HG02642 (cell line): ENCODE measurements at regions not wholly inside any gene's neighbourhood (a gene's known extent, or its start where the extent isn't known, plus 50 kb on each side); places are given as distances from the start of the nearest gene placed in this dataset.

Experiments
- ATAC-seq: cut with Tn5 transposase; IDR thresholded peaks from one replicate; pipeline ENCODE4 v1.9.1; 2021; ENCODE audit warnings: mild to moderate bottlenecking; ENCODE audit not compliant: unreplicated experiment, poor library complexity

DNA sequence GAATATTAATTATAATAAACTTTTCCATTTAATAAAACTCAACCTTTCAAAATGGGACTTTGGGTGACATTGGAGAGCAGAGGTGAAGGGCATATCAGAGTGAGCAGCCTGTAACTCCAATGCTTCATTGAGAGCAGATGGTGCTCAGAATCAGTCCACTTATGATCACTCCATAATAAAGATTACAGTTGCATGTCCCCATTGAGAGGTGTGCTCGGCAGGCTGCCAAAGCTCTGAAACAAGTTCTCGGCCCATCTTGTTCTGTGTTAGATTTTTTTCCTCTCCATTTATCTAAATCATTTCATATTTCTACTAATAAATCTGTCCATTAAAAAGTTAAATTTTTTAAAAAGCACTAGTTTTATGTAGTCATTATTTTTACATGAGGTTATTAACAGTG lies 1786.4 kb upstream of the WWC1 start:
- ATAC-seq = no peak

DNA sequence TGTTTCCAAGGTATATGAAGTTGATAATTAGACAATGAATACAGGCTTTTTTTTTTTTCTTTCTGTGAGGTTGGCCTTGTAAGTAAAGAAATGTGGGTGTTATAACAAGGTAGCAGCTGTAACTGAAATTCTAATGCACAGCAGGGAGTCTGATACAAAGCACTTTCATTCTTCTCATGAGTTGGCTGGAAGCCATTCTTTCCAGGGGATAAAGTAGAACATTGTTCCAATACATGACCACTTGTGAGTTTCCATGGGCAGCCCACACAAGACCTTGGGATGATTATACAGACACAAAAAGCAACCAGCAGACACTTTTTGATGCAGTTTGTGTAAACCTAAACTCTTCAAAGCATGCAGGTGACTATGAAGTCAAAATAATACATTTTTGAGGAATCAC lies 1785.9 kb upstream of the WWC1 start:
- no peak for ATAC-seq

DNA sequence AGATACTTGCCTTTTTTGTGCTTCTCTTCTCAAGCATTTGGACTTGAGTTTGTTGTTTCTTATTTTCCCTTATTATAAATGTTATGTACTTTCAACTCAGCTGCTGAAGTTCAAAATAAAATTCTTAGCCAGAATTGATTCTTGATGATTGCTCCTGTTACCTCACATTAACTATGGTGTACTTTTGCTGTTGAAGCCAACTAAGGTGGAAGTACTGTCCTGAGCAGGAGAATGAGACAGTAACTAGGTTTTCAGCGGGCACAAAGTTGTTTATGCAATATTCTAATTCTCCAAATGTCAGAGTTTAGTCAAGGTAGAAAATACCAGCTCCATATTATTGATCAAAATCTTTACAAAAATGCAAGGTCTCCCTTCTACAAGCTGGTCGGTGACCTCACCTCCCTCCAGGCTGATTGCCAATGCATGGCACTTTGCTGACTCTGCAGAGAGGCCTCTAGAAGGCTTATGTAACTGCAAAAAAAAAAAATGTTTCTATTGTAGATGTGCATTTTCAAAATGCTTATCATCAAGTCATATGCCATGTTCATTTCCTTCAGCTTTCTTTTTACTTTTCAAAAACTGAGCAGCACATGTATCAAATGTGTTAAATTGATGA lies 1783.5 kb upstream of the WWC1 start:
- ATAC-seq = no peak

DNA sequence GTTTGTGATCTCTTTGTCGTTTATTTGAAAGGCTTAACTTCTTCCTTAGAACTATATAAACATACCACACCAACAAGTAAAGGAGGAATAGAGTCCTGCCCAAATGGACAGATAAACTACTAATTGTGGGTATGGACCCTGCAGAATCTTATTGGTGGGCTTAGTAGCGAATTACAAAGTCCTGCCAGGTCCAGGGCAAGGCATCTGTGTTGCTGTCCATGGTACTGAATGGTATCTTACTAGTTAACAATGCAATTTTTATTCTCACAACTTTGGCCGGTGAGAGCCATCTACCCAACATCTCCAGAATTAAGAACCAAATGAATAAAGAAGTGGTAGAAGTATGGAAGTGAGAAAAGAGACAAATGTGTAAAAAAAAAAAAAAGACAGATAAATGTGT lies 1782.4 kb upstream of the WWC1 start:
- no peak for ATAC-seq

DNA sequence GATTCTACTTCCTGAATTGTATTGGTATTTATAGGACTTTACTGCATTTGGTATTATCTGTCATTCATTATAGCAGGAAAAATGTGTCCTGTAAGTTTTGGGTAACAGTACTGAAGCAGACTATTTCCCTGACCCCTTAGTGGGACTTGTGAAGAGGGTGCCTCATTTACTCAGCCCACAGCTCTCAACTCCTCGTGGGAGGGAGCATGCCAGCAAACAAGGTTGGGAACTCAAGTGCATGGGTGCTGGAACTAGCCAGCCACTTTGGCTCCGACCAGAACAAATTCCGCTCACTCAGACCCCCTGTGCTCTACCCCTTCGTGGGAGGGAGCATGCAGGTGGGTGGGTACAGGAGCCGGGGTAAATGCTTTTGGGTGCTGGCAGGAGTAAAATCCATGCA lies 1773.5 kb upstream of the WWC1 start:
- no peak for ATAC-seq

GRCh38 chr5:166523206-166523605 lies 1768.2 kb upstream of the WWC1 start:
- ATAC-seq = no peak

DNA sequence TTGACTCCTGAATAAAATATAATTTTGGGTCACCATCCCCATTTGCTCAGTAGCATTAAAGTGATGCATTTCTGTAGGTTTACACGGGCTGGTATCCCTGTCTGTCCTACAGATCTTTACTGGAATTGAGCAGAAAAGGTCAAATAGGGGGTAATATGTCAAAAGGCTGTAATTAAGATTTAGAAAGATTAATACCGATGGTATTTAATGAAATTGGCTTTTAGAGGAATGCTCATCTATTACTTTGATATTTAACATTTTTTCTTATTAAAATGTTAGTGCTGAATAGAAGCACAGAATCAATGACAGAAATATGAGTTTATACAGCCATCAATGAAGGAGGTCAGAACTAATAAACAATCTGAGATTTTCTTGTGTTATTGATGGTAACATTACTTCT lies 1762.2 kb upstream of the WWC1 start:
- ATAC-seq = no peak

DNA sequence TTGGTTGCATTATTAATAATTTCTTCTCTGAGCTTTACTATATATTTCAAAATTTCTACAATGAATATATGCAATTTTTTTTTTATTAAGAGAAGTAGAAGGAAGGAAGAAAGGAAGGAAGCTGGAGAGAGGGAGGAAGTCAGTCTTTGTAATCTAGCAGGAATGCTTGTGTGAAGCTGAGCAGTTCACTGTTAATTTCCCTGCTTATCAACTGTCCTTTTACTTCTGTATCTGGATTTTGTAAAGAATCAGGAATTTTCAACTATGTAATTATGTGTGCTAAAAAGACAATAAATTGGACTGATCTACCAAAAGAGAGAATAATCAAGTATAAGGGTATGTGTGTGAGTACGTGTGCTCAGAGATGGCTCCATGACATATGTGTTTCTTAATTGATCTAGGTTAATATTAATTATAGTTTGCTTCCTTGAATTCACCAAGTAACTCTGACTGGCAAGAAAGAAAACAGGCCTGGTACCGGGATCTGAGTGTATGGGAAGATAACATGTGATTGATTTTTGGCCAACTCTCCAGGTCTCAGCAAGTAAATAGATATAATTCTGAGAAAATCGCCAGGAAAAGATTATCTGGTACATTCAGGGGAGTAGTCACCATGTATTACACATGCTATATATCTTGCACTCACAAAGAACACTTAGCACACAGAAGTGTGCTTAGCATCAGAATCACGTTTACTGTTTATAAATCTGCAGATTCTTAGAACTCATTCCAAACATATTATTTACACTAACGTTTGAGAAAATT lies 1758.8 kb upstream of the WWC1 start:
- no peak for ATAC-seq

GRCh38 chr5:166535641-166536040 lies 1755.8 kb upstream of the WWC1 start:
- no peak for ATAC-seq

GRCh38 chr5:166540156-166540555 lies 1751.3 kb upstream of the WWC1 start:
- ATAC-seq = no peak

DNA sequence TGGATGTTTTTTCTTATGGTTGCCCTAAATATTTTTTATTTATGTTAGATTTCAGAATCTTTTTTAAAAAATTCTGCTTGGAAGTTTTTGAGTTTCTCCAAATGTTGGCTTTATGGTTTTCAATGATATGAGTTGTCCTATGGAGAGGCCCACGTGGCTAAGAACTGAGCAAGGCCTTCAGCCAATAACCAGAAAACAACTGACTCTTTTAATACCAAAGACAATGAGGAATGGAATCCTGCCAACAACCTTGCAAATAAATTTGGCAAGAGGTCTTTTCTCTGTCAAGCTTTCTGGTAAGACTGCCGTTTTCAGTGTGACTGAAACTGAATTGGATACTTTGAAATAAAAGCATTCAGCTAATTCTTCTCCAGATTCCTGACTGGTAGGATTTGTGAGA lies 1740.1 kb upstream of the WWC1 start:
- ATAC-seq = no peak

- no peak for ATAC-seq
These were observed 1737.7 kb upstream of the WWC1 start for GRCh38 chr5:166553778-166554177.

GRCh38 chr5:166561759-166562158 lies 1729.7 kb upstream of the WWC1 start:
- ATAC-seq = no peak

DNA sequence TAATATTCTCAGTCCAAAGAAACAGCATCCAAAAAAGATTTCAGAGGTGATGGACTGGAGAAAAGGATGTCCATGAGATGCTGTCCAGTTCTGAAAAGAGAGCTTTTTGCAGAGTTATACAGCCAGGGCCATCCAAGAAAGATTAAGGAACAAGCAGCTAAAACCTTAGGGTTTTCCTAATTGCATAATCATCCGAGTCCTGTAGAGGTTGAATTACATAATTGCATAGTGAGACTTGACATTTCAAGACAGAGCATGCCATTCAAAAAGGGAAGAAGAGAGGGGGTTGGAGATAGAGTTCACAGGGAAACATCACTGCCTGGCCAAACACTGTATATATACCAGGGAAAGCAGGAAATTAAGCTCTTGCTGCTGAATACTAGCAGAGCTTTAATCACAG lies 1729.2 kb upstream of the WWC1 start:
- ATAC-seq = no peak

DNA sequence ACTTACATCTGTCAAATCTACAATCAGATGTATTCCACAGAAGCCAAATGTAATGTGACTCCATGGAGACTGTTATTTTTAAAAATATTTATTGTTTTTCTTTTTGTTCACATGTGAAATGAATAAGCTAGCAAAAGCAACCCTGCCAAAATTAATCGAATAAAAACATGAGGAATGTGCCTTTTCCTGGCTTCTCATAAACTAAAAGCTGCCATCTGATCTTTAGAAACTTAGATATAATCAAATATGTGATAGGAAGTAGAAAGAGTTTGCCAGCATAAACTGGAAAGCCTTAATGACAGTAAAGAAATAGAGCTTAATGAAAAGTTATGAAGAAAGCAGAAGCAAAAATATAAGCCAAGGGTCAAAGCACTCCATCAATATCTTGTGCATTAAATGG lies 1724.7 kb upstream of the WWC1 start:
- ATAC-seq = no peak

GRCh38 chr5:166570865-166571264 lies 1720.6 kb upstream of the WWC1 start:
- no peak for ATAC-seq

- no peak for ATAC-seq
These were observed 1719.8 kb upstream of the WWC1 start for GRCh38 chr5:166571668-166572067.

- no peak for ATAC-seq
These were observed 1715.1 kb upstream of the WWC1 start for GRCh38 chr5:166576323-166576722.

GRCh38 chr5:166581826-166582225 lies 1709.6 kb upstream of the WWC1 start:
- no peak for ATAC-seq

DNA sequence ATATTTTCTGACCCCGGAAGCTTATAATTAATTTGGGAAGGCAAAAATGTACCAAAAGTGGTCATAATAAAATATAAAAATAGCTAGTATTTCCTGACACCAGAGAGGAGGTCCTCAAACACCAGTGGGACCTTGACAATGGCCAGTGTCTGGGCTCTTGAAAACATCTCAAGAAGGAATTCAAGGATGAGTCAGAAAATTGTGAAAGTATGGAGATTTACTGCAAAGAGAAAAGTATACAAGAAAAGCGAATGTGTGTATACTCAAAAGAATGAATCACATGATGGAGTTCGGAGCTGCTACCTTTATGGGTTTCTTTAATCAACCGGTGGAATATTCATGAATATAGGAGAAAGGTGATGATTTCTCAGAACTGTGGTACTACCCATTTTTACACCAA lies 1709.0 kb upstream of the WWC1 start:
- ATAC-seq = no peak

- ATAC-seq = no peak
These were observed 1696.9 kb upstream of the WWC1 start for GRCh38 chr5:166594567-166594966.

DNA sequence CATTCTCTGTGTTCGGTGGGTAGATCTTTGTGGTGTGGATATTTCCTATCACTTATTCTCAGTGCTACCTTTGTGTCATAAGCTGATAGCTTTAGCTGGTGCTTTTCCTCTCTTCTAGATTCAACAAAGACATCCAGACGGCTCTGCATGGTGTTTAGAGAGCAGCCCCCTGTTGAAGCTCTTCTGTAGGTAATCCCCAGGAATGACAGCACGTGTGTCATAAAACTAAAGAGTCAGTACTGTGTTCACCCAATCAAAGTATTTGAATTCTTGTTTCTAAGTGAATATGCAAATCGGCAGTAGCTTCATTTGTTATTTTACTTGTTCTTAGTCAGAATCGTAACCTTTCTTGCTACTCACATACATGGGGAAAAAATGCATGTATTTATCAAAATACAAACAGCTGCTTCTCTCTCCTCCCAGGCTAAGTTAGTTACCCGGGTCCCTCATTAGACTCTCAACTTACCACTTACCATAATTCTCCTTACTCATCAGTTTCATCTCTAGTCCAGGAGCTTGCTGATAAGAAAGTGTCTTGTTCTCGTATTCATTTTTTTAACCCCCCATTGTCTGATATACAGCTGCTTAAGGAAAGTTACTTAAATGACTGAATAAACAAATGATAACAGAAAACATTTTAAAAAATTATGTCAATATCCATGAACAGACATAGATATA lies 1696.0 kb upstream of the WWC1 start:
- no peak for ATAC-seq
